GM19397 (cell line): ENCODE measurements at regions not wholly inside any gene's neighbourhood (a gene's known extent, or its start where the extent isn't known, plus 50 kb on each side); places are given as distances from the start of the nearest gene placed in this dataset.

Source experiments
- ATAC-seq: cut with Tn5 transposase; IDR thresholded peaks from one replicate; pipeline ENCODE4 v1.9.1; 2021; ENCODE audit warnings: mild to moderate bottlenecking, moderate library complexity; ENCODE audit not compliant: unreplicated experiment

- ATAC-seq, result no peak
Observed at GRCh38 chr10:88194041-88194887, 330.8 kb downstream of the PTEN start.

- ATAC-seq, result no peak
Observed at GRCh38 chr10:88194961-88195367, 331.5 kb downstream of the PTEN start.

- no peak for ATAC-seq
Observed at GRCh38 chr10:88195841-88196240, 332.4 kb downstream of the PTEN start.

GRCh38 chr10:88196291-88196690 is 332.9 kb downstream of the PTEN start:
- no peak for ATAC-seq

GRCh38 chr10:88198023-88198422 is 334.6 kb downstream of the PTEN start:
- no peak for ATAC-seq

GRCh38 chr10:88200312-88201032 is 337.0 kb downstream of the PTEN start:
- no peak for ATAC-seq

- no peak for ATAC-seq
Observed at GRCh38 chr10:88205842-88206446, 342.5 kb downstream of the PTEN start.

- ATAC-seq, result no peak
Observed at GRCh38 chr10:88207121-88207546, 343.7 kb downstream of the PTEN start.

GRCh38 chr10:88209231-88209630 is 345.8 kb downstream of the PTEN start:
- no peak for ATAC-seq

GRCh38 chr10:88209837-88210561 is 346.6 kb downstream of the PTEN start:
- no peak for ATAC-seq

- no peak for ATAC-seq
Observed at GRCh38 chr10:88211230-88211629, 347.8 kb downstream of the PTEN start.

- ATAC-seq, result no peak
Observed at GRCh38 chr10:88212069-88212468, 348.6 kb downstream of the PTEN start.

- ATAC-seq, result no peak
Observed at GRCh38 chr10:88213065-88213605, 349.7 kb downstream of the PTEN start.

GRCh38 chr10:88216976-88217375 is 353.6 kb downstream of the PTEN start:
- ATAC-seq, result no peak

GRCh38 chr10:88218362-88218761 is 354.9 kb downstream of the PTEN start:
- ATAC-seq, result no peak

- ATAC-seq, result no peak
Observed at GRCh38 chr10:88219753-88220152, 356.3 kb downstream of the PTEN start.

- ATAC-seq, result no peak
Observed at GRCh38 chr10:88221010-88221973, 357.9 kb downstream of the PTEN start.

GRCh38 chr10:88222881-88223280 is 359.5 kb downstream of the PTEN start:
- no peak for ATAC-seq
